ENCODE measurements at regions not wholly inside any gene's neighbourhood (a gene's known extent, or its start where the extent isn't known, plus 50 kb on each side); places are given as distances from the start of the nearest gene placed in this dataset.

DNA sequence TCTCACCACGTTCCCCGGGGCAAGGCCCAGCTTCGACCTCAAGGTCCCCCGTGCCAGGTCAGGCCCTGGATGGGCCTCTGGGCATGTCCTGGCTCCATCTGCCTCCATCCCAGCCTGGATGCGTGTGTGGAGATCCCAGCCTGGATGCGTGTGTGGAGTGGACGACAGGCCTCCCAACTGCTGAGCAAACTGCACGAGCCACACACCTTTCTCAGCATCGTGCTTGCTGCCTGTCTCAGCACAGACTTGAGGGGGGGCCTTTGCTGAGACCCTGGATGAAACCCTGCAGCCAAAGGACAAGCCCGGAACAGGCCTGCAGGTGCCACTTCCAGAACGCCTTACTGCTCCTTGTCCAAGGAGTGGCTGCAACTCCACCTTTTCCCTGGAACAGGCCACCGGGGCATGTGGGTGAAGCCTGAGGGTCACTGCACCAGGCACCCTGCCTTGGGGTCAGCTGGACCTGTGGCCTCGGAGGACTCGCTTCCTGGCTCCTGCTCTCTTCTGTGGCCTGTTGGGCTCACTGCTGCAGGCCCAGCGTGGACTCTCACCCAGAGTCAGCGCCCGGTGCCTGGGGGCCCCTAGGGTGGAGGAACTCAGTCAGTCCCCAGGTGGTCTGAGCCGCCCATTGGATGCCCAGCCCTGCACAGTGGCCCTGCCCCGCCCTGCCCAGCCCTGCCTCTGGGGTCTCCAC is 176.0 kb downstream of the KIF26A start (continued):
- TF ChIP-seq, protein P1, sequence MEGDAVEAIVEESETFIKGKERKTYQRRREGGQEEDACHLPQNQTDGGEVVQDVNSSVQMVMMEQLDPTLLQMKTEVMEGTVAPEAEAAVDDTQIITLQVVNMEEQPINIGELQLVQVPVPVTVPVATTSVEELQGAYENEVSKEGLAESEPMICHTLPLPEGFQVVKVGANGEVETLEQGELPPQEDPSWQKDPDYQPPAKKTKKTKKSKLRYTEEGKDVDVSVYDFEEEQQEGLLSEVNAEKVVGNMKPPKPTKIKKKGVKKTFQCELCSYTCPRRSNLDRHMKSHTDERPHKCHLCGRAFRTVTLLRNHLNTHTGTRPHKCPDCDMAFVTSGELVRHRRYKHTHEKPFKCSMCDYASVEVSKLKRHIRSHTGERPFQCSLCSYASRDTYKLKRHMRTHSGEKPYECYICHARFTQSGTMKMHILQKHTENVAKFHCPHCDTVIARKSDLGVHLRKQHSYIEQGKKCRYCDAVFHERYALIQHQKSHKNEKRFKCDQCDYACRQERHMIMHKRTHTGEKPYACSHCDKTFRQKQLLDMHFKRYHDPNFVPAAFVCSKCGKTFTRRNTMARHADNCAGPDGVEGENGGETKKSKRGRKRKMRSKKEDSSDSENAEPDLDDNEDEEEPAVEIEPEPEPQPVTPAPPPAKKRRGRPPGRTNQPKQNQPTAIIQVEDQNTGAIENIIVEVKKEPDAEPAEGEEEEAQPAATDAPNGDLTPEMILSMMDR (conservative IDR thresholded peaks at IDR 0.05; ENCODE audit: low read depth in 2 of 2): no peak
- TF ChIP-seq, protein P2, sequence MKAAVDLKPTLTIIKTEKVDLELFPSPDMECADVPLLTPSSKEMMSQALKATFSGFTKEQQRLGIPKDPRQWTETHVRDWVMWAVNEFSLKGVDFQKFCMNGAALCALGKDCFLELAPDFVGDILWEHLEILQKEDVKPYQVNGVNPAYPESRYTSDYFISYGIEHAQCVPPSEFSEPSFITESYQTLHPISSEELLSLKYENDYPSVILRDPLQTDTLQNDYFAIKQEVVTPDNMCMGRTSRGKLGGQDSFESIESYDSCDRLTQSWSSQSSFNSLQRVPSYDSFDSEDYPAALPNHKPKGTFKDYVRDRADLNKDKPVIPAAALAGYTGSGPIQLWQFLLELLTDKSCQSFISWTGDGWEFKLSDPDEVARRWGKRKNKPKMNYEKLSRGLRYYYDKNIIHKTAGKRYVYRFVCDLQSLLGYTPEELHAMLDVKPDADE (IDR thresholded peaks at IDR 0.05): no peak

DNA sequence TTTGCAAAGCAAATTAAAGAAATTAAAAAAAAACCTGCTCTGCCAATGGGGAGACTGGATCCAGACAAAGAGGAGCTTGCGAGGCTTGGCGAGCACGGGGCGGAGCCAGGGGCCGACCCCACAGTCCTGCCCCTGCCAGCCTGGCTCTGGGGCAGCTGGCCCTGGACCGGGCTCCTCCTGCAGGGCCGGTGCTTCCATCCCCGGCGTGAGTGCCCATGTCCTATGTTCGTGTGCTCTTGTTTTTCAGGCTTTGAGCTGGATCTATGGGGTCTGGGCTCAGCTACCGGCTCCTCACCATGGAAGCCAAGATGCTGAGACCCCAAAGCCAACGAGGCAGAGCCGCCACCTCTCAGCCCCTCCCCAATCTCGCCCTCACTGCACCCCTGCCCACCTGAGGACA is 176.8 kb downstream of the KIF26A start:
- Histone ChIP-seq H3K4me3 (no peak overlapping the region), H3K4me1 (ENCODE audit: insufficient read depth) (no peaks in the 10 kb centered on the region), H3K4me2 (no peak overlapping the region), H3F3A (replicated peaks; ENCODE audit: low read depth) (no peaks in the 10 kb centered on the region), H3K79me2 (replicated peaks; ENCODE audit: insufficient read depth) (no peaks in the 10 kb centered on the region), H3K27ac (ENCODE audit: low read depth) (no peak overlapping the region), H4K20me1 (replicated peaks; ENCODE audit: insufficient read depth) (no peaks in the 10 kb centered on the region), H3K36me3 (ENCODE audit: insufficient read depth) (no peaks in the 10 kb centered on the region), H3K9me2 (ENCODE audit: insufficient read depth) (no peaks in the 10 kb centered on the region; the same call in 1 of the 2 replicates), H3K27me3 (ENCODE audit: insufficient read depth) (no peaks in the 10 kb centered on the region), H2AFZ (no peak overlapping the region)
- peaks cover 6% of the 10 kb centered on the region; the same call in 1 of the 3 replicates for H3K9me3 Mint-ChIP-seq
- no peaks in the 10 kb centered on the region for H3K4me1 Mint-ChIP-seq
- H3K4me3 Mint-ChIP-seq: no peak overlapping the region
- TF ChIP-seq CREB1 (CRISPR knock-in tag; IDR thresholded peaks at IDR 0.05; ENCODE audit: low read depth) (no peak), ZNF331 (CRISPR knock-in tag; IDR thresholded peaks at IDR 0.05; ENCODE audit: low read depth) (no peak)
- H3K27ac Mint-ChIP-seq: no peak overlapping the region
- ATAC-seq (peak; percentile 57), DNase-seq (ENCODE audit: low spot score) (no peak)
- peaks cover 2% of the 10 kb centered on the region for H3K27me3 Mint-ChIP-seq (ENCODE audit: insufficient read depth, low read depth, poor library complexity)
- H3K36me3 Mint-ChIP-seq (ENCODE audit: low read depth): no peaks in the 10 kb centered on the region

DNA sequence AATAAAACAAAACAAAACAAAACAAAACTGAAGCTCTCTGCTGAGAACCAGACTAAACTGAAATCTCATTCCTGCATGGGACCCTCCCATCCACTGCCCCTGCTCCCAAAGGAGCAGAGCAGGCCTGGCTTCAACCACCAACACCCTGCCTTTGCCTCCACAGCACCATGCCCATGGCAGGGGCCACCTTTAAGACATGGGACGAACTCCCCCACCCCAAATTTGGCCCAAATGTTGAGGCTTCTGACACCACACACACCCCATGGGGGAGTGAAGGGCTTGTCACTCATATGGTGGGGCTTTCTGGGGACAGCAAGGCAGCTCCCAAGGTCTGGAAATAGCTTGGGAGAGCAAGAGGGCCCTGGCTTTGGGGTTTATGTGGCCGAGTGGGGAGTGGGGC is 177.2 kb downstream of the KIF26A start:
- no peaks in the 10 kb centered on the region; the same call in 1 of the 2 replicates for H3K9me2 ChIP-seq (ENCODE audit: insufficient read depth)
- H3K4me3 Mint-ChIP-seq: no peak overlapping the region
- H3K27me3 Mint-ChIP-seq (ENCODE audit: insufficient read depth, low read depth, poor library complexity): peaks cover 2% of the 10 kb centered on the region
- no peaks in the 10 kb centered on the region for H3K4me1 ChIP-seq (ENCODE audit: insufficient read depth)
- no peak overlapping the region for H3K27ac ChIP-seq (ENCODE audit: low read depth)
- H3K4me1 Mint-ChIP-seq: no peaks in the 10 kb centered on the region
- H3K27me3 ChIP-seq (ENCODE audit: insufficient read depth): no peaks in the 10 kb centered on the region
- H3K27ac Mint-ChIP-seq: no peak overlapping the region
- H3F3A ChIP-seq (replicated peaks; ENCODE audit: low read depth): no peaks in the 10 kb centered on the region
- no peak for DNase-seq (ENCODE audit: low spot score)
- no peak overlapping the region for H3K4me2 ChIP-seq
- no peaks in the 10 kb centered on the region for H3K36me3 Mint-ChIP-seq (ENCODE audit: low read depth)
- H3K4me3 ChIP-seq: no peak overlapping the region
- ATAC-seq: no peak
- H3K9me3 Mint-ChIP-seq: peaks cover 3% of the 10 kb centered on the region; the same call in 1 of the 3 replicates
- H3K36me3 ChIP-seq (ENCODE audit: insufficient read depth): no peaks in the 10 kb centered on the region
- H3K79me2 ChIP-seq (replicated peaks; ENCODE audit: insufficient read depth): no peaks in the 10 kb centered on the region
- no peak overlapping the region for H2AFZ ChIP-seq
- no peaks in the 10 kb centered on the region for H4K20me1 ChIP-seq (replicated peaks; ENCODE audit: insufficient read depth)
- TF ChIP-seq CREB1 (CRISPR knock-in tag; IDR thresholded peaks at IDR 0.05; ENCODE audit: low read depth) (no peak), ZNF331 (CRISPR knock-in tag; IDR thresholded peaks at IDR 0.05; ENCODE audit: low read depth) (no peak), POLR2AphosphoS5 (IDR thresholded peaks at IDR 0.05; ENCODE audit: low read depth) (no peak)
- TF ChIP-seq, protein P2 (IDR thresholded peaks at IDR 0.05): no peak
- TF ChIP-seq, protein P3, sequence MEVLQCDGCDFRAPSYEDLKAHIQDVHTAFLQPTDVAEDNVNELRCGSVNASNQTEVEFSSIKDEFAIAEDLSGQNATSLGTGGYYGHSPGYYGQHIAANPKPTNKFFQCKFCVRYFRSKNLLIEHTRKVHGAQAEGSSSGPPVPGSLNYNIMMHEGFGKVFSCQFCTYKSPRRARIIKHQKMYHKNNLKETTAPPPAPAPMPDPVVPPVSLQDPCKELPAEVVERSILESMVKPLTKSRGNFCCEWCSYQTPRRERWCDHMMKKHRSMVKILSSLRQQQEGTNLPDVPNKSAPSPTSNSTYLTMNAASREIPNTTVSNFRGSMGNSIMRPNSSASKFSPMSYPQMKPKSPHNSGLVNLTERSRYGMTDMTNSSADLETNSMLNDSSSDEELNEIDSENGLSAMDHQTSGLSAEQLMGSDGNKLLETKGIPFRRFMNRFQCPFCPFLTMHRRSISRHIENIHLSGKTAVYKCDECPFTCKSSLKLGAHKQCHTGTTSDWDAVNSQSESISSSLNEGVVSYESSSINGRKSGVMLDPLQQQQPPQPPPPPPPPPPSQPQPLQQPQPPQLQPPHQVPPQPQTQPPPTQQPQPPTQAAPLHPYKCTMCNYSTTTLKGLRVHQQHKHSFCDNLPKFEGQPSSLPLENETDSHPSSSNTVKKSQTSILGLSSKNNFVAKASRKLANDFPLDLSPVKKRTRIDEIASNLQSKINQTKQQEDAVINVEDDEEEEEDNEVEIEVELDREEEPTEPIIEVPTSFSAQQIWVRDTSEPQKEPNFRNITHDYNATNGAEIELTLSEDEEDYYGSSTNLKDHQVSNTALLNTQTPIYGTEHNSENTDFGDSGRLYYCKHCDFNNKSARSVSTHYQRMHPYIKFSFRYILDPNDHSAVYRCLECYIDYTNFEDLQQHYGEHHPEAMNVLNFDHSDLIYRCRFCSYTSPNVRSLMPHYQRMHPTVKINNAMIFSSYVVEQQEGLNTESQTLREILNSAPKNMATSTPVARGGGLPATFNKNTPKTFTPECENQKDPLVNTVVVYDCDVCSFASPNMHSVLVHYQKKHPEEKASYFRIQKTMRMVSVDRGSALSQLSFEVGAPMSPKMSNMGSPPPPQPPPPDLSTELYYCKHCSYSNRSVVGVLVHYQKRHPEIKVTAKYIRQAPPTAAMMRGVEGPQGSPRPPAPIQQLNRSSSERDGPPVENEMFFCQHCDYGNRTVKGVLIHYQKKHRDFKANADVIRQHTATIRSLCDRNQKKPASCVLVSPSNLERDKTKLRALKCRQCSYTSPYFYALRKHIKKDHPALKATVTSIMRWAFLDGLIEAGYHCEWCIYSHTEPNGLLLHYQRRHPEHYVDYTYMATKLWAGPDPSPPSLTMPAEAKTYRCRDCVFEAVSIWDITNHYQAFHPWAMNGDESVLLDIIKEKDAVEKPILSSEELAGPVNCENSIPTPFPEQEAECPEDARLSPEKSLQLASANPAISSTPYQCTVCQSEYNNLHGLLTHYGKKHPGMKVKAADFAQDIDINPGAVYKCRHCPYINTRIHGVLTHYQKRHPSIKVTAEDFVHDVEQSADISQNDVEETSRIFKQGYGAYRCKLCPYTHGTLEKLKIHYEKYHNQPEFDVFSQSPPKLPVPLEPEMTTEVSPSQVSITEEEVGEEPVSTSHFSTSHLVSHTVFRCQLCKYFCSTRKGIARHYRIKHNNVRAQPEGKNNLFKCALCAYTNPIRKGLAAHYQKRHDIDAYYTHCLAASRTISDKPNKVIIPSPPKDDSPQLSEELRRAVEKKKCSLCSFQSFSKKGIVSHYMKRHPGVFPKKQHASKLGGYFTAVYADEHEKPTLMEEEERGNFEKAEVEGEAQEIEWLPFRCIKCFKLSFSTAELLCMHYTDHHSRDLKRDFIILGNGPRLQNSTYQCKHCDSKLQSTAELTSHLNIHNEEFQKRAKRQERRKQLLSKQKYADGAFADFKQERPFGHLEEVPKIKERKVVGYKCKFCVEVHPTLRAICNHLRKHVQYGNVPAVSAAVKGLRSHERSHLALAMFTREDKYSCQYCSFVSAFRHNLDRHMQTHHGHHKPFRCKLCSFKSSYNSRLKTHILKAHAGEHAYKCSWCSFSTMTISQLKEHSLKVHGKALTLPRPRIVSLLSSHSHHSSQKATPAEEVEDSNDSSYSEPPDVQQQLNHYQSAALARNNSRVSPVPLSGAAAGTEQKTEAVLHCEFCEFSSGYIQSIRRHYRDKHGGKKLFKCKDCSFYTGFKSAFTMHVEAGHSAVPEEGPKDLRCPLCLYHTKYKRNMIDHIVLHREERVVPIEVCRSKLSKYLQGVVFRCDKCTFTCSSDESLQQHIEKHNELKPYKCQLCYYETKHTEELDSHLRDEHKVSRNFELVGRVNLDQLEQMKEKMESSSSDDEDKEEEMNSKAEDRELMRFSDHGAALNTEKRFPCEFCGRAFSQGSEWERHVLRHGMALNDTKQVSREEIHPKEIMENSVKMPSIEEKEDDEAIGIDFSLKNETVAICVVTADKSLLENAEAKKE (CRISPR knock-in tag; IDR thresholded peaks at IDR 0.05): no peak

All from GM23338 (cell line).